ENCODE measurements at regions not wholly inside any gene's neighbourhood (a gene's known extent, or its start where the extent isn't known, plus 50 kb on each side); places are given as distances from the start of the nearest gene placed in this dataset.

- WGBS, 2 donors: 76 to 77% methylated on average over 1 of the region's 1 CpG
Measured at GRCh38 chr4:27835851-27836250, 975.2 kb downstream of the STIM2 start.

GRCh38 chr4:27836523-27836922 is 975.9 kb downstream of the STIM2 start:
- no peak for DNase-seq (ENCODE audit: low spot score in 2 of 2)
- 88 to 92% methylated on average over 4 of the region's 4 CpGs for WGBS, 2 donors
- H3K4me3 ChIP-seq (ENCODE audit: low read depth, poor library complexity, severe bottlenecking): no peak overlapping the region
- no peak for TF ChIP-seq POLR2A (IDR thresholded peaks at IDR 0.05)
- TF ChIP-seq CTCF (IDR thresholded peaks at IDR 0.05): no peak
- intact Hi-C loops (cut with DNase I; ENCODE audit: low total_unique reads): no loop called here

More at GRCh38 chr4:27835851-27836250, 975.2 kb downstream of the STIM2 start:
- no peak overlapping the region for H3K4me3 ChIP-seq (ENCODE audit: low read depth, poor library complexity, severe bottlenecking)
- DNase-seq (ENCODE audit: low spot score in 2 of 2): no peak
- TF ChIP-seq POLR2A (IDR thresholded peaks at IDR 0.05) (no peak), CTCF (IDR thresholded peaks at IDR 0.05) (no peak)
- intact Hi-C loops (cut with DNase I; ENCODE audit: low total_unique reads): no loop called here

- intact Hi-C loops (cut with DNase I; ENCODE audit: low total_unique reads): no loop called here
- no peak for TF ChIP-seq CTCF (IDR thresholded peaks at IDR 0.05)
- no peak for TF ChIP-seq POLR2A (IDR thresholded peaks at IDR 0.05)
- H3K4me3 ChIP-seq (ENCODE audit: low read depth, poor library complexity, severe bottlenecking): no peak overlapping the region
- DNase-seq (ENCODE audit: low spot score in 2 of 2): no peak
Measured at GRCh38 chr4:27843776-27844175, 983.1 kb downstream of the STIM2 start.

GRCh38 chr4:27844376-27844775 is 983.7 kb downstream of the STIM2 start:
- WGBS, 2 donors: 61 to 74% methylated on average over 2 of the region's 2 CpGs
- DNase-seq (ENCODE audit: low spot score in 2 of 2): no peak
- no peak for TF ChIP-seq POLR2A (IDR thresholded peaks at IDR 0.05)
- no peak for TF ChIP-seq CTCF (IDR thresholded peaks at IDR 0.05)
- H3K4me3 ChIP-seq (ENCODE audit: low read depth, poor library complexity, severe bottlenecking): no peak overlapping the region
- intact Hi-C loops (cut with DNase I; ENCODE audit: low total_unique reads): no loop called here

GRCh38 chr4:27846951-27847350 is 986.3 kb downstream of the STIM2 start:
- intact Hi-C loops (cut with DNase I; ENCODE audit: low total_unique reads): no loop called here
- TF ChIP-seq POLR2A (IDR thresholded peaks at IDR 0.05): no peak
- TF ChIP-seq CTCF (IDR thresholded peaks at IDR 0.05): no peak
- 88 to 89% methylated on average over 1 of the region's 1 CpG for WGBS, 2 donors
- DNase-seq (ENCODE audit: low spot score in 2 of 2): no peak
- no peak overlapping the region for H3K4me3 ChIP-seq (ENCODE audit: low read depth, poor library complexity, severe bottlenecking)

GRCh38 chr4:27861381-27861787 is 1000.7 kb downstream of the STIM2 start:
- DNase-seq (ENCODE audit: low spot score in 2 of 2): no peak
- TF ChIP-seq POLR2A (IDR thresholded peaks at IDR 0.05) (no peak), CTCF (IDR thresholded peaks at IDR 0.05) (no peak)
- 47 to 61% methylated on average over 1 of the region's 1 CpG for WGBS, 2 donors

More at GRCh38 chr4:27861381-27861787, 1000.7 kb downstream of the STIM2 start:
- intact Hi-C loops (cut with DNase I; ENCODE audit: low total_unique reads): no loop called here
- no peak overlapping the region for H3K4me3 ChIP-seq (ENCODE audit: low read depth, poor library complexity, severe bottlenecking)

Data from lower leg skin (tissue), 4 donors.